Endothelial cell (in vitro differentiated cells): ENCODE measurements at regions not wholly inside any gene's neighbourhood (a gene's known extent, or its start where the extent isn't known, plus 50 kb on each side); places are given as distances from the start of the nearest gene placed in this dataset.

Experiments
- DNase-seq: peaks from one replicate; pipeline ENCODE4 v3.0.0; 2021; ENCODE audit warnings: low spot score
- H3K27ac Mint-ChIP-seq: one replicate; pipeline ENCODE4 v1.8.0; 2021; ENCODE audit warnings: mixed read lengths, inconsistent platforms; ENCODE audit not compliant: unreplicated experiment
- H3K27me3 Mint-ChIP-seq: one replicate; pipeline ENCODE4 v1.8.0; 2021; ENCODE audit warnings: mild to moderate bottlenecking, moderate library complexity, mixed read lengths, inconsistent platforms; ENCODE audit not compliant: unreplicated experiment
- H3K36me3 Mint-ChIP-seq: one replicate; pipeline ENCODE4 v1.8.0; 2021; ENCODE audit warnings: mild to moderate bottlenecking, low read depth, mixed read lengths, inconsistent platforms; ENCODE audit not compliant: unreplicated experiment
- H3K4me1 Mint-ChIP-seq: one replicate; pipeline ENCODE4 v1.8.0; 2021; ENCODE audit warnings: mild to moderate bottlenecking, mixed read lengths, inconsistent platforms; ENCODE audit not compliant: unreplicated experiment
- H3K4me3 Mint-ChIP-seq: one replicate; pipeline ENCODE4 v1.8.0; 2021; ENCODE audit warnings: mild to moderate bottlenecking, mixed read lengths, inconsistent platforms; ENCODE audit not compliant: unreplicated experiment
- H3K9me3 Mint-ChIP-seq: one replicate; pipeline ENCODE4 v1.8.0; 2021; ENCODE audit warnings: mixed read lengths, inconsistent platforms; ENCODE audit not compliant: unreplicated experiment
- TF ChIP-seq, protein P1 (sequence below): fragments of 200-600 bp; sonication (generic); IDR thresholded peaks from one replicate; pipeline ENCODE4 v1.5.0; 2021; ENCODE audit warnings: antibody characterized with exemption; ENCODE audit not compliant: unreplicated experiment

DNA sequence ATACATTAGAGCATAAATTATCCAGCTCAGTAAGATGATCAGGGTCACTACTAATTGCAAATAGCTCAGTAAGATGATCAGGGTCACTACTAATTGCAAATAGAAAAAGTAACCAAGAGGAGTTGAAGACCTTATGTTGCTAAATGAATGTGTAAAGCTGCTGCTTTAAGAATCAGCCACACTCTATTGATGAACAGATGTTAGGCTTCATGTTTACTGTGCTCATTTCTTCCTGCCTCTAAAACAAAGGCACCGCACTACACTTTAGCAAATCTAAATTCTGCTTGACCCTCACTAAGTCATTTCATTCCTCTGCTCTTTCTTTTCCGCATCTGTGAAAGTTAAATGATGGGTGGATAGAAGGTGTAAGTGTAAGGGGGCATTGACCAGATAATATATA, 92.6 kb upstream of the PLSCR4 start:
- H3K36me3 Mint-ChIP-seq: no peaks in the 10 kb centered on the region
- H3K9me3 Mint-ChIP-seq: no peaks in the 10 kb centered on the region
- H3K27me3 Mint-ChIP-seq: no peaks in the 10 kb centered on the region
- H3K4me3 Mint-ChIP-seq: no peak overlapping the region
- no peak overlapping the region for H3K27ac Mint-ChIP-seq
- no peak for DNase-seq
- H3K4me1 Mint-ChIP-seq: no peaks in the 10 kb centered on the region
- TF ChIP-seq, protein P1, sequence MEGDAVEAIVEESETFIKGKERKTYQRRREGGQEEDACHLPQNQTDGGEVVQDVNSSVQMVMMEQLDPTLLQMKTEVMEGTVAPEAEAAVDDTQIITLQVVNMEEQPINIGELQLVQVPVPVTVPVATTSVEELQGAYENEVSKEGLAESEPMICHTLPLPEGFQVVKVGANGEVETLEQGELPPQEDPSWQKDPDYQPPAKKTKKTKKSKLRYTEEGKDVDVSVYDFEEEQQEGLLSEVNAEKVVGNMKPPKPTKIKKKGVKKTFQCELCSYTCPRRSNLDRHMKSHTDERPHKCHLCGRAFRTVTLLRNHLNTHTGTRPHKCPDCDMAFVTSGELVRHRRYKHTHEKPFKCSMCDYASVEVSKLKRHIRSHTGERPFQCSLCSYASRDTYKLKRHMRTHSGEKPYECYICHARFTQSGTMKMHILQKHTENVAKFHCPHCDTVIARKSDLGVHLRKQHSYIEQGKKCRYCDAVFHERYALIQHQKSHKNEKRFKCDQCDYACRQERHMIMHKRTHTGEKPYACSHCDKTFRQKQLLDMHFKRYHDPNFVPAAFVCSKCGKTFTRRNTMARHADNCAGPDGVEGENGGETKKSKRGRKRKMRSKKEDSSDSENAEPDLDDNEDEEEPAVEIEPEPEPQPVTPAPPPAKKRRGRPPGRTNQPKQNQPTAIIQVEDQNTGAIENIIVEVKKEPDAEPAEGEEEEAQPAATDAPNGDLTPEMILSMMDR: no peak

DNA sequence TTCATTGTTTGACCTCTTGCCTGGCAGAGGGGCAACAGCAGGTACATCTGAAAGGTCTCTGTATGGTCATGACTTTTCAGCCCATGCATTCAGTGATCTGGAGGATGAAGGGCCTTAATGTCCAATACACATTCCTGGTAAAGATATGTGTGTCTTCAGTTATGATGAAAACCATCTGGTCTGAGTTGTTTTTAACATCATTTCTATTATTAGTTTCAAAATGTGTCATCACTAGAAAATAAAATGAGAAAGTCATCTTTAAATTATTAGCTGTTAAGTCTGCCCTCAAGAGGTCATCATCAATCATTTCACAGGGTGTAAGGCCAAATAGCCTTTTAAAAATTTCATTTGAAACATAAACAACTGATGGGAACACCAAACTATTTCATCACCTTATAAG, 92.1 kb upstream of the PLSCR4 start:
- Mint-ChIP-seq H3K27ac (no peak overlapping the region), H3K27me3 (no peaks in the 10 kb centered on the region), H3K36me3 (no peaks in the 10 kb centered on the region), H3K4me1 (no peaks in the 10 kb centered on the region), H3K9me3 (no peaks in the 10 kb centered on the region), H3K4me3 (no peak overlapping the region)
- TF ChIP-seq, protein P1: no peak
- no peak for DNase-seq

DNA sequence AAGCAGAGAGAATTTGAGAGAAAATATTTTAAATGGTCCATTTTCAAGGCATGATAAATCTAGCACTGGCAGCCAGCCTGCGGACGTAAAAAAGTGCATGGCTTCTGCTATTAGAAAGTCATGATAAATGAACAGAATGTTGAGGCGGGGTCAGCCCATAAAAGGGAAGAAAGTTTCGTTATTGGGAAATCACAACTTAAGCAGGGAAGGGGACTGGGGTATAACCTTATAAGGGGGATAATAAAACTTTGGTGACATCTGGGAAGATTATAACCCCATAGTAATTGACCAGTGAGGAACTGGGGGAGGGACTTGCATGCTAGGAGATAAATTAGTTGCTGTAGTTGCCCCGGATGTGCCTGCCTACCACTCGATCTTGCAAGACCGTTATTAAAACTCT, 88.4 kb upstream of the PLSCR4 start:
- no peaks in the 10 kb centered on the region for H3K9me3 Mint-ChIP-seq
- H3K36me3 Mint-ChIP-seq: no peaks in the 10 kb centered on the region
- no peak overlapping the region for H3K4me3 Mint-ChIP-seq
- TF ChIP-seq, protein P1: no peak
- no peaks in the 10 kb centered on the region for H3K27me3 Mint-ChIP-seq
- H3K27ac Mint-ChIP-seq: no peak overlapping the region
- DNase-seq: no peak
- no peaks in the 10 kb centered on the region for H3K4me1 Mint-ChIP-seq

DNA sequence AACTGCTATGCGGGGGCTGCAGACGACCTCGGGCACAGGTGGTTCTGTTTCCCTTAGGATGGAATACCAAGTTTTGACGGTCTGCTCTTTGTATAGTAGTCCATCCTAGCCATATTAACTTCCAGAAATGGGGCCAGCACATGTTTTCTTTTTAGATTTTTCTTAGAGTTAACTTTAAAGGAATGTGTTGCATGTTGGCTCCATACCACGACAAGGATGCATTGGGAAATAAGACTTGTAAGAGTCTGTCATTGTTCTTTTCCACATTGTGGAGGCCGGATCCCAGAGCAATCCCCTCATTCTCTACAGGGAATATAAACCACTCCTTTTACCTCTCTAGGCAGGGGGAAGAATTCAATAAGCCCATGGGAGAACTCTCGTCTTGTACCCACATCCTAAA, 87.1 kb upstream of the PLSCR4 start:
- Mint-ChIP-seq H3K4me1 (no peaks in the 10 kb centered on the region), H3K27ac (no peak overlapping the region), H3K27me3 (no peaks in the 10 kb centered on the region), H3K36me3 (peaks cover 3% of the 10 kb centered on the region), H3K4me3 (no peak overlapping the region), H3K9me3 (no peaks in the 10 kb centered on the region)
- no peak for DNase-seq
- TF ChIP-seq, protein P1: no peak

DNA sequence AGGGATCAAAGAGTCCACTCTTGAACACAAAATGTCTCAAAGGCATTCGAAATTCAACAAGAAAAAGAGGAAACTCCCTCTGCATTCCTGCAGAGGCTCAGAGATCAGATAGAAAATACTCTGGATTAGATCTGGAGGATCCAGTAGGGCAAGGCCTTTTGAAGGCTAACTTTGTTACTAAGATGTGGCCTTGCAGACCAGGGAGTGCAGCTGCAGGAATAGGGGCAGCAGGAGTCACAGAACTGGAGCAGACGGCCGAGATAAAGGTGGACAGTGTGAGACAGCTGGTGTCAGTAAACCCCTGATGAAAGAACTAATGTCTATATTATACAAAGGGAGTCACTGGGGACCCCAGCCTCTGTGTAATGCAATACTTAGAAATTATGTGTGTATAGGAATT, 84.5 kb upstream of the PLSCR4 start:
- no peak for DNase-seq
- H3K27ac Mint-ChIP-seq: no peak overlapping the region
- no peaks in the 10 kb centered on the region for H3K4me1 Mint-ChIP-seq
- H3K27me3 Mint-ChIP-seq: no peaks in the 10 kb centered on the region
- H3K36me3 Mint-ChIP-seq: peaks cover 3% of the 10 kb centered on the region
- H3K4me3 Mint-ChIP-seq: no peak overlapping the region
- TF ChIP-seq, protein P1: no peak
- no peaks in the 10 kb centered on the region for H3K9me3 Mint-ChIP-seq
